ENCODE measurements at regions not wholly inside any gene's neighbourhood (a gene's known extent, or its start where the extent isn't known, plus 50 kb on each side); places are given as distances from the start of the nearest gene placed in this dataset.

DNA sequence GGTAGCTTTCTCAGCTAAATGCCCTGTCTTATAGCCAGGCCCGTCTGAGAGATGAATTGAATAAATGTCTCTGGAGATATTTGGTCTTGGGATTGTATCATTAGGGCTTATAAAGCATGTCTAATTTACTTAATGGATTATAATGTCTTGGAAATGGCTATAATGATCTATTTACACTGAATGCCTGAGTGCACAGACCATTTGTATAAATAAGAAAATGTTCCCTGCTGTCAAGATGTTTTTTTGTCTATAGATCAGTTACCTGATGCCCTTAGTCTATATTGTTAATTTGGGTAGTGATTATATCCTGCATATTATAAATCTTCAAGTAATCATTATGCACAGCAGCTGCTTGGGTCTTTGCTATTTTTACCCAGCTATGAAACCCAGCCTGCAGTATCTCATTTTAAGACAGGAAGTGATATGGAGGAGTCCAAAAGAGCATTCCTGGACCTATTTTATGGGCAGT lies 112.9 kb upstream of the ACTBL2 start:
- CTCF ChIA-PET: no interaction called here
- H3K9me3 Mint-ChIP-seq (ENCODE audit: low read depth, unreplicated experiment): no peaks in the 10 kb centered on the region
- BruUV-seq (replicated peaks): no TSS peak
- H3K36me3 Mint-ChIP-seq (ENCODE audit: insufficient read depth, unreplicated experiment): no peaks in the 10 kb centered on the region
- H3K27ac Mint-ChIP-seq (ENCODE audit: unreplicated experiment): no peak overlapping the region
- no peak for DNase-seq
- no peaks in the 10 kb centered on the region for H3K27me3 Mint-ChIP-seq (ENCODE audit: unreplicated experiment)
- peaks cover 9% of the 10 kb centered on the region for H3K4me1 Mint-ChIP-seq (ENCODE audit: low read depth, unreplicated experiment)
- no peak overlapping the region for H3K4me3 Mint-ChIP-seq (ENCODE audit: low read depth, unreplicated experiment)
- TF ChIP-seq, protein P1, sequence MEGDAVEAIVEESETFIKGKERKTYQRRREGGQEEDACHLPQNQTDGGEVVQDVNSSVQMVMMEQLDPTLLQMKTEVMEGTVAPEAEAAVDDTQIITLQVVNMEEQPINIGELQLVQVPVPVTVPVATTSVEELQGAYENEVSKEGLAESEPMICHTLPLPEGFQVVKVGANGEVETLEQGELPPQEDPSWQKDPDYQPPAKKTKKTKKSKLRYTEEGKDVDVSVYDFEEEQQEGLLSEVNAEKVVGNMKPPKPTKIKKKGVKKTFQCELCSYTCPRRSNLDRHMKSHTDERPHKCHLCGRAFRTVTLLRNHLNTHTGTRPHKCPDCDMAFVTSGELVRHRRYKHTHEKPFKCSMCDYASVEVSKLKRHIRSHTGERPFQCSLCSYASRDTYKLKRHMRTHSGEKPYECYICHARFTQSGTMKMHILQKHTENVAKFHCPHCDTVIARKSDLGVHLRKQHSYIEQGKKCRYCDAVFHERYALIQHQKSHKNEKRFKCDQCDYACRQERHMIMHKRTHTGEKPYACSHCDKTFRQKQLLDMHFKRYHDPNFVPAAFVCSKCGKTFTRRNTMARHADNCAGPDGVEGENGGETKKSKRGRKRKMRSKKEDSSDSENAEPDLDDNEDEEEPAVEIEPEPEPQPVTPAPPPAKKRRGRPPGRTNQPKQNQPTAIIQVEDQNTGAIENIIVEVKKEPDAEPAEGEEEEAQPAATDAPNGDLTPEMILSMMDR (IDR thresholded peaks at IDR 0.05; ENCODE audit: unreplicated experiment): no peak
- intact Hi-C loops (cut with micrococcal nuclease; ENCODE audit: unreplicated experiment): no loop called here

DNA sequence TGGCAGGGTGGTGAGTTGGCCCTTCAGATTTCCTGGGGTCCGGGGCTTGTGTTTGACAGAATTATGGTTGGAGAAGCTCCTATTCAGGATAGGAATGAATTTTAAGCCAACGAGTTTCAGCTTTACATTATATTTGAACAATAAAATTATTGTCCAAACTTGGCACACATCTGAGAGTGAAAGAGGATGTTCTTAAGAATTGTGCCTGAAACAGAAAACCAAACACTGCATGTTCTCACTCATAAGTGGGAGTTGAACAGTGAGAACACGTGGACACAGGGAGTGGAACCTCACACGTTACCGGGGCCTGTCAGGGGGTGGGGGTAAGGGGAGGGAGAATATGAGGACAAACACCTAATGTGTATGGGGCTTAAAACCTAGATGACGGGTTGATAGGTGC lies 111.8 kb upstream of the ACTBL2 start:
- no peak overlapping the region for H3K4me3 Mint-ChIP-seq (ENCODE audit: low read depth, unreplicated experiment)
- intact Hi-C loops (cut with micrococcal nuclease; ENCODE audit: unreplicated experiment): no loop called here
- H3K9me3 Mint-ChIP-seq (ENCODE audit: low read depth, unreplicated experiment): no peaks in the 10 kb centered on the region
- no TSS peak for BruUV-seq (replicated peaks)
- H3K27me3 Mint-ChIP-seq (ENCODE audit: unreplicated experiment): no peaks in the 10 kb centered on the region
- H3K27ac Mint-ChIP-seq (ENCODE audit: unreplicated experiment): no peak overlapping the region
- TF ChIP-seq, protein P1 (IDR thresholded peaks at IDR 0.05; ENCODE audit: unreplicated experiment): no peak
- peaks cover 9% of the 10 kb centered on the region for H3K4me1 Mint-ChIP-seq (ENCODE audit: low read depth, unreplicated experiment)
- H3K36me3 Mint-ChIP-seq (ENCODE audit: insufficient read depth, unreplicated experiment): no peaks in the 10 kb centered on the region
- no peak for DNase-seq
- CTCF ChIA-PET: no interaction called here

DNA sequence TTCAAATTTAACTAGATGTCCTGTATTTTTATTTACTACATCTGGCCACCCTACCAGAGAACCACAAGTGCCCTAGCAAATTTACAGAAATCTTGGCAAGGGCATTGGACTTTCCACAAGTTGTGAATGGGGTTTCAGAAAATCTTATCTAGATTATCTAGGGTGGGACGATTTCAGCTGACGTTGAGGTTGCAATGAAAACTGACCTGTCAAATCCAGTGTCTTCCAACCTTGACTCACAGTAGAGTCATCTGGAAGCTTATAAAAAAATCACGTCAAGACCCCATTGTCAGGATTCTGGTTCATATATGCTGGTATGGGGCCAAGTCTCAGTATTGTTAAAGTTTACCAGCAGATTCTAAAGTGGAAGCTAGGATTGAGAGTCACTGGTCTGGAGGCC lies 109.6 kb upstream of the ACTBL2 start:
- no peak overlapping the region for H3K4me3 Mint-ChIP-seq (ENCODE audit: low read depth, unreplicated experiment)
- intact Hi-C loops (cut with micrococcal nuclease; ENCODE audit: unreplicated experiment): no loop called here
- DNase-seq: no peak
- no peak overlapping the region for H3K27ac Mint-ChIP-seq (ENCODE audit: unreplicated experiment)
- CTCF ChIA-PET: interaction anchor here (0.6 kb wide), 1 partner anchor 1115 kb away, joined by 4 read pairs; no protein-coding TSS in a partner anchor
- H3K4me1 Mint-ChIP-seq (ENCODE audit: low read depth, unreplicated experiment): no peaks in the 10 kb centered on the region
- BruUV-seq (replicated peaks): no TSS peak
- H3K36me3 Mint-ChIP-seq (ENCODE audit: insufficient read depth, unreplicated experiment): no peaks in the 10 kb centered on the region
- peaks cover 3% of the 10 kb centered on the region for H3K9me3 Mint-ChIP-seq (ENCODE audit: low read depth, unreplicated experiment)
- TF ChIP-seq, protein P1 (IDR thresholded peaks at IDR 0.05; ENCODE audit: unreplicated experiment): no peak
- H3K27me3 Mint-ChIP-seq (ENCODE audit: unreplicated experiment): no peaks in the 10 kb centered on the region

DNA sequence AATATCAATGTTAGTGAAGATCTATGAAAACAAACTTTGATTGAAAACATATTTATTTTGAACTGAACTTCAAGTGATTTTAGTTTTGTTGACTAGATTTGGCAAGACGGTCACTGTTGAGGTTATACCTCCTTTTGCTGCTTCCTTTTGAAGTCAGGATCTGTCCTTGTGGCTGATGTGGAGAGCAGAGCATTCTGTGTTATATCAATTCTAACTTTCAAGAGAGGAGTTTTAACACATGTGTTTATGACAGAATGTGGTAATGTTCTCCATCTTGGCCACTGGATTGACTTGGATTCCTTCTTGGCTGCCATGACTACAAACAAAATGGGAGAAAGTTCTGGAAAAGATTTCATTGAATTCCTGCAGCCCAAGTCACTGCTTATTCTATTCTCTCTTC lies 104.0 kb upstream of the ACTBL2 start:
- no peak for DNase-seq
- TF ChIP-seq, protein P1 (IDR thresholded peaks at IDR 0.05; ENCODE audit: unreplicated experiment): no peak
- H3K4me3 Mint-ChIP-seq (ENCODE audit: low read depth, unreplicated experiment): no peak overlapping the region
- no peak overlapping the region for H3K27ac Mint-ChIP-seq (ENCODE audit: unreplicated experiment)
- intact Hi-C loops (cut with micrococcal nuclease; ENCODE audit: unreplicated experiment): no loop called here
- peaks cover 7% of the 10 kb centered on the region for H3K9me3 Mint-ChIP-seq (ENCODE audit: low read depth, unreplicated experiment)
- no peaks in the 10 kb centered on the region for H3K36me3 Mint-ChIP-seq (ENCODE audit: insufficient read depth, unreplicated experiment)
- no TSS peak for BruUV-seq (replicated peaks)
- H3K4me1 Mint-ChIP-seq (ENCODE audit: low read depth, unreplicated experiment): no peaks in the 10 kb centered on the region
- CTCF ChIA-PET: no interaction called here
- no peaks in the 10 kb centered on the region for H3K27me3 Mint-ChIP-seq (ENCODE audit: unreplicated experiment)
